ENCODE measurements at regions not wholly inside any gene's neighbourhood (a gene's known extent, or its start where the extent isn't known, plus 50 kb on each side); places are given as distances from the start of the nearest gene placed in this dataset.

- no peak for TF ChIP-seq CTCF (IDR thresholded peaks at IDR 0.05)
- TF ChIP-seq POLR2A (IDR thresholded peaks at IDR 0.05), result no peak
- no peak for TF ChIP-seq EP300 (IDR thresholded peaks at IDR 0.05)
Measured at GRCh38 chr1:34627465-34628240, 127.2 kb upstream of the GJB5 start.

Data from sigmoid colon (tissue), 4 donors.